Adrenal gland (tissue), 9 donors: ENCODE measurements at regions not wholly inside any gene's neighbourhood (a gene's known extent, or its start where the extent isn't known, plus 50 kb on each side); places are given as distances from the start of the nearest gene placed in this dataset.

ENCODE experiments used
- DNase-seq, 7 donors: peaks; one replicate each; pipeline ENCODE4 v3.0.0-alpha.2; 2019 to 2020
- H3K27ac ChIP-seq, 5 donors: fragments of 200-600 bp; sonication (generic) in 4 of 5; 1 replicate in 3 of 5; 2 replicates in 2 of 5; pipeline versions ENCODE4 v1.5.1 to v1.8.0; 2016 to 2020; ENCODE audit warnings: mild to moderate bottlenecking in 1 of 5
- H3K27me3 ChIP-seq: fragments of 200-600 bp; 2 replicates; pipeline ENCODE4 v1.8.0; 2021
- H3K36me3 ChIP-seq, 2 donors: fragments of 200-600 bp; replicated peaks in 1 of 2; 1 replicate in 1 of 2; 2 replicates in 1 of 2; pipeline versions ENCODE4 v1.5.1 to v1.8.0; 2018 to 2022
- H3K4me1 ChIP-seq, 2 donors: fragments of 200-600 bp; replicated peaks in 1 of 2; 1 replicate in 1 of 2; 2 replicates in 1 of 2; pipeline versions ENCODE4 v1.5.1 to v1.8.0; 2018 to 2021
- H3K4me3 ChIP-seq, 4 donors: fragments of 200-600 bp; sonication (generic) in 3 of 4; one replicate each; pipeline ENCODE4 v1.5.1; 2016 to 2018
- H3K9me3 ChIP-seq, 3 donors: fragments of 200-600 bp; sonication (generic) in 1 of 3; replicated peaks in 1 of 3; 1 replicate in 2 of 3; 2 replicates in 1 of 3; pipeline versions ENCODE4 v1.5.1 to v1.8.0; 2016 to 2021
- CTCF ChIP-seq, 6 experiments: fragments of 450-650 bp in 4 of 6; fragments of 200-600 bp in 2 of 6; sonication (generic) in 1 of 6; IDR thresholded peaks; 1 replicate in 5 of 6; 2 replicates in 1 of 6; pipeline versions ENCODE4 v1.5.1 to v1.8.0; 2016 to 2021; ENCODE audit warnings: antibody characterized with exemption in 6 of 6, mild to moderate bottlenecking in 2 of 6, moderate library complexity in 1 of 6
- POLR2A ChIP-seq, 2 donors: fragments of 450-650 bp; IDR thresholded peaks; one replicate each; pipeline ENCODE4 v1.6.1; 2017; ENCODE audit warnings: antibody characterized with exemption in 2 of 2, mild to moderate bottlenecking in 2 of 2, moderate library complexity in 1 of 2
- WGBS, 4 donors: extraction: QIAGEN DNeasy Blood & Tissue Kit in 2 of 4; methylation state at CpG; one replicate each; pipeline versions ENCODE4 v1.1.5 to v1.1.7; 2013 to 2017; 5-methylcytosine and 5-hydroxymethylcytosine counted together
- intact Hi-C, 2 donors: fragments of 100-400 bp; cut with DNase I; formaldehyde crosslinking; loops; one replicate each; pipeline versions ENCODE4 v1.14.1 to v1.15.0; 2022 to 2023
- donor health status: healthy with polysubstance abuse.
- donor health status: Bipolar disorder and iron deficiency.
- donor health status: DM: yes; HTN: yes; CAD: no.
- donor health status: DM: no; HTN: no; CAD: no.
- donor health status: DM: no; HTN: no; CAD: no.

DNA sequence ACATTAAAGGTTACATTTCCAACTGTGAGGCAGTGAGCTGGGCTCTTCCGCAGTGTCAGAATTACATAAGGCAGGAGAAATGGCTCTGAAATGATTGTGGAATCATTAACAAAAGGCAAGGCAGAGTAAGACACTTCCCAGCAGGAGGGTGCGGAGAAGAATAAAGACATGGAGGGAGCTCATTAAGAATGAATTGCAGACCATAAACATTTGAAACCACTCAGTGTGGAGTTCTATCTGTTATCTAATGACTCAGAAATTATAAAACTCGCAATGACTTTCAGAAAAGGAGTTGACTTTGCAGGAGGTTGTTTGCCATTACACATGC, 77.0 kb downstream of the SMIM21 start:
- peaks cover 0 to 9% (median 0%) of the 10 kb centered on the region in 3 donors for H3K9me3 ChIP-seq
- no peaks in the 10 kb centered on the region for H3K27me3 ChIP-seq
- 74 to 86% (median 80%) methylated on average over 3 of the region's 3 CpGs for WGBS, 4 donors
- intact Hi-C loops = no loop called here
- TF ChIP-seq CTCF (IDR thresholded peaks at IDR 0.05) (no peak), POLR2A (IDR thresholded peaks at IDR 0.05) (no peak)
- DNase-seq = no peak
- no peak overlapping the region for H3K27ac ChIP-seq
- H3K36me3 ChIP-seq = no peaks in the 10 kb centered on the region
- H3K4me1 ChIP-seq = no peaks in the 10 kb centered on the region
- H3K4me3 ChIP-seq = no peak overlapping the region

DNA sequence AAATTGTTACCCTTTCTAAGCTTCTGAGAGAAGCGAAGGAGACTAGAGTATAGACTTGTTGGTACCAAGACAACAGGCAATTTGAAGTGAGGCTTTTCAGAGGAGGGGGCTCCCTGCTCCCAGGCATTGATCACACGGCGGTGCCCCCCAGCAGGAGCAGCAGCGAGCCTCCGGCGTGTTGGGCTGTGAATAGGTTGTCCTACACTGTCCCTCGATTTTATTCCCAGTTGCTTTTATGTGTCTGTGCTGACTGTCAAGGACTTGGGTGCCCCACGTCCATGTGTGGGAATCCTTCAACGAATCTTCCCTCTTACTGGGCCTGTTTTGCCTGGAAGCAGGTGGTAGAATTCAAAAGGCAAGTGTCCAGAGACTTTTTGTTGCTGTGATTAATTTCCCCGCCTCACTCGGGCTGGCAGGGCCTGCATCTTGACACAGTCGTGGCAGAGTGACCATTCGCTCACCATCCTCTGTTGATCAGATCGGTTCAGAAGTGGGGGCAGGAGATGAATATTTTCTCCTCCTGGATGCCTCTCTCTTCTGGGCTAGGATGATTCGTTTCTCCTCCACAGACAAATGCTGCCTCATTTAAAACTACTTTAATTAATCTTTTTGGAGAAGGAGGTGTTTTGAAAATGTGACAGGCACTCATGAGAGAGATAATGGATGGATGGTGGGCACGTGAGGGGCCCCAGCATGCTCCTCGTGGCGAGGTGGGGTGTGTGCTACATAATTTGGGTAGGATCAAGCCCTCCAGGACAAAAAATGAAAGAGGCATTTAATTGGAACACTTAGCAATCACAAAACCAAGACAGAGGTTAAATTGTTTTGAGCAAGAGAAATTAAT, 77.6 kb downstream of the SMIM21 start:
- intact Hi-C loops = no loop called here
- Histone ChIP-seq H3K9me3 (peaks cover 0 to 9% (median 0%) of the 10 kb centered on the region in 3 donors), H3K27ac (no peak overlapping the region), H3K4me3 (no peak overlapping the region), H3K36me3 (no peaks in the 10 kb centered on the region), H3K4me1 (no peaks in the 10 kb centered on the region), H3K27me3 (no peaks in the 10 kb centered on the region)
- WGBS, 4 donors = 63 to 75% (median 70%) methylated on average over 18 of the region's 18 CpGs
- TF ChIP-seq CTCF (IDR thresholded peaks at IDR 0.05) (no peak), POLR2A (IDR thresholded peaks at IDR 0.05) (no peak)
- no peak for DNase-seq

DNA sequence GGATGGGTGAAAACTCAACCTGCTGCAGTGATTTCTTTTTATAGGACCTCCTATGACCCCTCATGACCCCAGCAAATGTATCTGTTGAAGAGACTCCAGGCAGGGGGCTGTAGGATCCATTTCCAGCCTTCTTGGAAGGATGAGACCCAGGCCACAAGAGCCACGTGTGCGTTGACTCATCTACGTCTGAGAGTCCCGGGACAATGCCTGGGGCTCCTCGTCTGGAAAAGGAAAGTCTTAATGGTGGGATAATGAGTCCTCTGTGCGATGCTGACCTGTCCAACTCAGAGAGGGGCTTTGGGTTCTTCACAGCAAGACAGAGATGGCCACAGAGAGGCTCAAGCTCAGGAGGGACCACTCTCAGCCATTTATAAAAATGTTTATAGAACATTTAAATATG, 80.8 kb downstream of the SMIM21 start:
- 83 to 86% (median 86%) methylated on average over 6 of the region's 6 CpGs for WGBS, 4 donors
- no peaks in the 10 kb centered on the region for H3K36me3 ChIP-seq
- H3K4me3 ChIP-seq = no peak overlapping the region
- no peak for DNase-seq
- H3K9me3 ChIP-seq = no peaks in the 10 kb centered on the region
- TF ChIP-seq CTCF (IDR thresholded peaks at IDR 0.05) (no peak), POLR2A (IDR thresholded peaks at IDR 0.05) (no peak)
- no peaks in the 10 kb centered on the region for H3K27me3 ChIP-seq
- no peak overlapping the region for H3K27ac ChIP-seq
- H3K4me1 ChIP-seq = no peaks in the 10 kb centered on the region
- intact Hi-C loops = no loop called here

DNA sequence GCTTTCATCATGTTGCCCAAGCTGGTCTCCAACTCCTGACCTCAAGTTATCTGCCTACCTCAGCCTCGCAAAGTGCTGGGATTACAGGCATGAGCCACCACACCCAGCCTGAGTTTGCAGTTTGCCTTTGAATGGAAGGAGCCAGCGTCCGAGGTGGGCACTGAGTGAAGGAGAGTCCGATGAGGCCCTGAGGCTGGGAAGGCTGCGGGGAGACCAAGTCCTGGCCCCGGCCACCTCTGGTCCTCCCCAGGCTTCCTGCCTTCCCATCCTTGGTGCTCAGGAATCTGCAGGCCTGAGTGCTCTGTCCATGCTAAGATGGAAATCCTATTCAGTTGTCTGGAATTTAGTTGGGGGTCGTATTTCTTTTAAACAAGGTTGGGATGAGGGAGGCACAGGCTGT, 82.9 kb downstream of the SMIM21 start:
- Histone ChIP-seq H3K27me3 (no peaks in the 10 kb centered on the region), H3K4me1 (no peaks in the 10 kb centered on the region), H3K9me3 (no peaks in the 10 kb centered on the region), H3K4me3 (no peak overlapping the region), H3K36me3 (no peaks in the 10 kb centered on the region), H3K27ac (no peak overlapping the region)
- WGBS, 4 donors = 55 to 85% (median 79%) methylated on average over 1 to 7 of the region's 7 CpGs
- no peak for DNase-seq
- intact Hi-C loops = no loop called here
- no peak for TF ChIP-seq CTCF (IDR thresholded peaks at IDR 0.05)
- no peak for TF ChIP-seq POLR2A (IDR thresholded peaks at IDR 0.05)
